Limb (tissue), 2 donors: ENCODE measurements at regions not wholly inside any gene's neighbourhood (a gene's known extent, or its start where the extent isn't known, plus 50 kb on each side); places are given as distances from the start of the nearest gene placed in this dataset.

ENCODE experiments used
- DNase-seq, 2 donors: peaks; one replicate each; pipeline ENCODE4 v3.0.0-alpha.2; 2016; ENCODE audit errors: extremely low spot score in 2 of 2

DNA sequence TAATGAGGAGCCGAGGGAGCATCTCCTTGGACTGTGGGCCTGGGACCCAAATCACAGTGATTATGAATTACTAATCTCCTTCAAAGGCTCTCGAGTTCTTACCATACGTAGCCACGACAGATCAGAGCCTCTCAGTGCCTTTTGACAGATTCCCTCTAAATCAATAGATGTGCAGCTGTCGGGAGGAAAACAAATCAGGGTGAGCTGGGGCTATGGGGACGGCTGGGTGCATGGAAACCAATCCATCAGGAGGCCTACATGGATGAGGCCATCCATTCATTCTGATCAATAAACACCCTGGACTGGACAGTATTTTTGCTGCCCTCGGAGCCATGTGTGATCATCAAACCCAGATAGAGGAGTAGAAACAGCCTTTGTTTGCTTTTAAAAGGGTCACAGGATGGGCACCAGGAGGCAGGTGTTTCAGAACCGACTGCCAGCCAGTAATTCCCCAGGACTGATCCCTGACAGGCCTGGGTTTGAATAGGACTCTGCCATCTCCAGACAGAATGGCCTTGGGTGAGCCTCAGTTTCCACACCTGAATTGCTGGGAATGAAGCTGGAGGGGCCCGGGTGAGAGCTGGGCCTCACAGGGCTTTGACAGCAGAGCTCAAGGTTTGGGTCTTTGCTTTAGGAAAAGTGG lies 532.8 kb downstream of the MATN1 start:
- no peak for DNase-seq

DNA sequence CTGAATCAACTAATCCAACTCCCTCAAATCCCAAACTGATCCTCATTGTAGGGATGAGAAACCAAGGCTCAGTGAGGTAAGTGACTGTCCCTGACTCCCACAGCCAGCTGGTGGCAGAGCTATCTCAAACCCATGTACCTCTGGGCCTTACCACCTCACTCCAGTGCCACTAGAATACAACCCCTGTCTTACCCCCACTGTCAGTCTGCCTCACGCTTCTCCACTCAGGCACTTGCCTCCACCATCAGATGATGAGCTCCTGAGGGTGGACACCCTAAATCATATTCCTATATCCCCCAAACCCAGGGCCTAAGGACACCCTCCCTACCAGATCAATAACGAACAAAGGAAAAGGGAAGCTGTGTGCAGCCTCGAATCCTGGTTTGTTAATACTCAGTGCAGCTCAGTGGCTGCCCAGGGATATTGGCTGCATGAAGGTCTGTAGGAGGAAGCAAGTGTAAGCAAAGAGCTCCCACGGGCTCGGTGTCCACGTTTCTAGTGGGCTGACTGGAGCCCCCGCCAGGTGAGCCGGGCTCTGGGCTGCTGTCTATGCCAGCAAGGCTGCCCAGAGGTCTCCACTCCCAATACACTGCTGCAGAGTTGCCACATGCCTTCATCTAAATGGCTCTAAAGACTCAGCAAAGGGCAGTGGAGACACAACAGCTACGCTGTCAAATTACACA lies 533.4 kb downstream of the MATN1 start:
- DNase-seq = no peak

DNA sequence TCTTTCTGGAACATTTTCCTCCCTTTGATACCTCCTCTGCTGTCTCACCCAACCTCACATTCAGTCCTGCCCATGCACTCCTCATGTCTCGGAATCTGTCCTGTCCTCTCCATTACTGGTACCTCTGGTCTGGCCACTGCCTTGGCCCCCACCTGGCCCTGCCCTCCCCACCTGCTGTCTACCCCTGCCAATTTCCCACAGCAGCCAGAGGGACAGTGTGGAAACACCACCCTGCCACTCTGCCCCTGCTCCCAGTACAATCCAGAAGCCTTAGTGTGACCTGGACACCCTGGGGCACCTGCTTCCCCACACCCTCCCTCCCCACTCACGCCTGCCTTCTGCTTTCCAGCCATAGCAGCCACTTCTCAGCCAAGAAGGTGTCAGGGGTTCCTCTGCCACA lies 534.4 kb downstream of the MATN1 start:
- no peak for DNase-seq

DNA sequence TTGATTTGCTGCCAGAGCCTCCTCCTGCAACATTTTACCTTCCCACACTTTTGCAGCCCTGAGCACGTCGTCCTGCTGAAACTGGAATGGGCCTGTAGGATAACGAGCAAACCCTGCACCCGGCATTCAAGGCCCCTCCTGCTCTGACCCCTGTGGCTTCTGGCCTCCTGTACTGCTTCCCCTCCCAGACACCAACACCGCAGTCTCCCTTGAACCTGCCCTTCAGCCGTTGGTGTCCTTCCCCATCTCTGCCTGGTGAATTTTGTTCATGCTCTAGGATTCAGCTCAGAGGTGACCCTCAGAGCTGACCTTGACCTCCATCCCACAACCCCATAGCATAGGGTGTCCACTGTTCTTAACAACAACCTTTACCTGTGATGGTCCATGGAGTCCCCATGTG lies 535.1 kb downstream of the MATN1 start:
- no peak for DNase-seq

DNA sequence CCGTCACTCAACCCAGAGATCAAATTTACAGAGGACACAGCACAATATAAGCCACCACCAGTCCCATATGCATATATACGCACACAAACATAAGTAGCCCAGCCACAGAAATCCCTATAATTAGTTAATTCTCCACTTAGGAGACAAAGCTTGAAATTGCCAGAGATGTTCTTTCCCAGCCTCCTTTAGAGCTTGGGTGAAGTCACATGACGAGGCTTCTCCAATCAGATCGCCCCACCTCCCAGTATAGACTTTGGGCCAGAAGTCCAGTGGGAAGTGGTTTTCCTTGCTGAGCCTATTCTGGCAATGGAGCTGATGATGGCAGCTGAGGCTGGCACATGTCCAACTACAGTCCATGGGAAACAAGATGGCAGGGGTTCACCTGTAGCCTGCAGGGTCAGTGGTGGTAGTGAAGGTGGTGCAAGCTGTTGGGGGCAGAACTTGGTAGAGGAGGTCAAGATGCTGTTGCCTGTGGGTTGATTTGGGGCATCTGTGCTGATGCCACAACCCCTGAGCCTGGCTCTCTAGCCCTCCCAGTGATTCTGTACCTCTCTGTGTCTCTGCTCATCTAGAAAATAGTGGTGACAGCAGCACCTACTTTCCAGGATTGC lies 535.9 kb downstream of the MATN1 start:
- DNase-seq = no peak

DNA sequence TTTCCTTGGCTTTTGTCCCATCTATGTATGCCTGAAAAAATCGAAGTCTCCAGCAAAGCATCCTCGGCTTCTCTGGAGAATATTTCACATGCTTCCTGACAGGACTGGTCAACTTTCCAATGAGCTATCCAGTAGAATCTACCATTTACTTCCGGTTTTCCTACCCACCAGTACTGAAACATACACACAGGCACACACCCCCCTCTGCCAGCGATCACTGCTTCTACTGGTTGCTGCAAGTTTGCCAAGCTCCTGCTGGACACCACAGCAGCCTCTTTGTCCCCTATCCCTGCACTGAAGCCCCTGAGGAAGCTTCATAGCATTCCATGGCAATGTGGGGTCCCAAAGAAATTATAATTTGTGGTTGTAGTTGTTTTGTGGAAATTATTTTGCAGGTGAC lies 536.8 kb downstream of the MATN1 start:
- no peak for DNase-seq

DNA sequence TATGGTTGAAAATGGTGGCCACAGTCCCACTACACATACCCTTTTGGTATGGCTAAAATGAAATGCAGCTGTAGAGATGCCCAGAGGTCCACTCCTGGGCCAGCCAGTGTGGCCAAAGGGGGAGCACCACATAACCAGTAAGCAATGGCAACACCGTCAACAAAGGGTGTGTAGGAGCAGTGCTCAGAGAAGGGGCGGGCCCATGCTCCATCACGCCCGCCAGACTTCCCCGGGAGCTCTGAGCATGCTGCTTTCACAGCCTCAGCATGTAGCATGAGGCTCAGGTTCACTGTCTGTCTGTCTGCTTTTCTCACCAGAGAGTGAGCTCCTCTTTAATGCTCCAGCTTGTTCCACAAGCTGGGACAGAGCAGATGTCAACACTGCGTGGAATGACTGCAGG lies 537.6 kb downstream of the MATN1 start:
- no peak for DNase-seq

DNA sequence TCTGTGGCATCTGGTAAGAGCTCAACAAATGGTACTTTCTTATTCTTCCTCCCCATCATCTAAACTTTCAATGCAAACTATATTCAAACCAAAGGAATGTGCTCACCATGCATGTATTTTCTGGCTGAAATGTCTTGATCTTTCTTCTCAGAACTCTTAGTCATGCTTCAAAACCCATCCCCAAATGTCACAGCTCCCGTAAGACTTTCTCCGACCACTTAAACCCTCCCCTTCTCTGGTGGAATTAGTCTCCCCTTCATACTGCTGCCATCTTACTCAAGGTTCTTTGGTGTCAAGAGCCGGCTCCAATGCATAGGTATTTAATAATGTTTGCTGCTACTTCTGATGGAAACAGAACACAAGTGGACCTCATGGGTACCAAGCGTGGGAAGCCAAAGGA lies 538.1 kb downstream of the MATN1 start:
- no peak for DNase-seq

DNA sequence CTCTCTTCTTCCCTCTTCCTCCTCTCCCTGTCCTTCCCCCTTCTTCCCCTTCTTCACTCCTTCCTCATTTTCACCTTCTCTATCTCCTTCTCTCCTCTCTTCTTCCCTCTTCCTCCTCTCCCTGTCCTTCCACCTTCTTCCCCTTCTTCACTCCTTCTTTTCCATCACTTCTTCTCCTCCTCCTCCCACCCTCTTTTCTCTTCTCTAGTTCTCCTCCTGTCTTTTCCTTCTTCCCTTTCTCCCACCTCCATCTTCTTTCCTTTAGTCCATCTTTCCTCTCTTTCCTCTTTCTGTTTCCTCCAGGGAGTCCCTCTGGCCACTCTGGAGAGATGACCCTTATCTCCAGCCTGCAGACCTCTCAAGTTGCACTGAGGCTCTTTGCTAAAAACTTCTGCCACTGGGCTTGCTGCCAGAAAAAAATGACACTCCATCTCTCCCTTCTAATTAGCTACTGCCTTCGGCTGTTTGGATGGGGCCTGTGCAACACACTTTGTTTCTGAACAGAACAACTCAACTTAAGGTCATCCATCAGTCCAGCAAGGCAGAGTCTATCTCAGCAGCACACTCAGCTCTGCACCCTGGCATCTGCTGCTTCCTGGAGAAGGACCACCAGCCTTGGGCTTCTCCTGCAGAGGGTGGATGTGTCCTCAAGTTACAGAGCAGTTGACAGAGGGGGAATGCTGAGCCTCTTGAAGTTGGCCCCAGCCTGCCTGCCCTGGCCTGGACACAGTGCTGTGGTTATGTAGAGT lies 538.8 kb downstream of the MATN1 start:
- no peak for DNase-seq

DNA sequence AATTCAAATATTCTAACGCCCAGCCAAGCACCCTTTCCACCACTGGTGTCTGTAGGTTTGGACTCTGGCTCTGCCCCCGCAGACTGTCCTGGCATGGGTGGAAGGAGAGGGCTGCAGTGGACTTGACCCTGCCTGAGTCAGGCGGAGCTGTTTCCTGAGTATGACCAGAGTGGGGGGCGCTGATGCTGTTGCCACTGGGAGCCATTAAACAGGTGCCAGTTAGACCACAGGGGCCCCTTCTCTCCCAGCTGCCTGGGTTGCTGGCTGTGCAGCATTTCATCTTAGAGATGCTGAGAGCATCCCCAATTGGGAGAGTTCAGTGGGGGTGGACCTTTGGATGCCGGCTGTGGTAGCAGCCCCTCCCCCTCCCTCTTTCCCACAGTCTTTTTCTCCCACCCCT lies 539.5 kb downstream of the MATN1 start:
- no peak for DNase-seq

DNA sequence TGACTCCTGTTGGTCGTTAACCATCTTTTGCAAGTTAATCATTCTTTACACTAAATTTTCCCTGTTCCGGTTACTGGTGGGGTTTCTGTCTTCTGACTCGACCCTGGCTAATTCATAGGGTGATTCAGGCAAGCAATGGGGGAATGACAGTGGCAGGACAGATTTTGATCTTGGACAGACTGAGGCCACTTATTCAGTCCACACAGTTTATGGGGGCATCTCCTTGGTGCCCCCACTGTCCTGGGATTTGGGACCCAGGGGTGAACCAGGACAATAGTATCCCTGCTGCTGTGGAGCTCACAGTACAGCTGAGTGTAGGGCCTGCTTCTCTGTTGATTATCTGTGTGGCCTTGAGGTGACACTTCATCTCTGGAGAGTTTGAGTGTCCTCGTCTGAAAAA lies 540.4 kb downstream of the MATN1 start:
- DNase-seq = no peak

DNA sequence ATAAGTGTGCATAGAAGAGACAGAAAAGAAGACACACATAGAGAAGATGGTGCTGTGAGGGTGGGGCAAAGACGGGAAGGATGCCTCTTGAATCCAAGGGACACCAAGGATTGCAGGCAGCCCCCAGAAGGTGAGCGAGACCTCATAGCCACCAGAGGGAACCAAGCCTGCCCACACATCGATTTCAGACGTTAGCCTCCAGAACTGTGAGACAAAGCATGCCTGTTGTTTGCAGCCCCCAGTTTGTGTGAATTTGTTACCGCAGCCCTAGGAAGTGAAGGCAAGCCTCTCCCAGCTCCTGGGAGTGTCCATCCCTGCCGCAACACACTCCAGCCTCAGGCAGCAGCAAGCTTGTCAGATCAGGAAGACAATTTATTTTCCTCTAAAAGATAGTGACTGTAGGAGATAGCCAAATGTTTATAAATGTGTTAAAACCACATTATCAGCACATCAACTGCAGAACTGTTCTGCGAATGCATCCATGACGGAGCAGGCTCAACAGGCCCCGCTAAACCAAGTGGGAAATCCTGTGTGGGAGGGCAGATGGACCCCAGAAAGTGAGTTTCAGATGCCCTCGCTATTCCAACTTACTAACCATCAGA lies 543.3 kb downstream of the MATN1 start:
- DNase-seq = no peak

DNA sequence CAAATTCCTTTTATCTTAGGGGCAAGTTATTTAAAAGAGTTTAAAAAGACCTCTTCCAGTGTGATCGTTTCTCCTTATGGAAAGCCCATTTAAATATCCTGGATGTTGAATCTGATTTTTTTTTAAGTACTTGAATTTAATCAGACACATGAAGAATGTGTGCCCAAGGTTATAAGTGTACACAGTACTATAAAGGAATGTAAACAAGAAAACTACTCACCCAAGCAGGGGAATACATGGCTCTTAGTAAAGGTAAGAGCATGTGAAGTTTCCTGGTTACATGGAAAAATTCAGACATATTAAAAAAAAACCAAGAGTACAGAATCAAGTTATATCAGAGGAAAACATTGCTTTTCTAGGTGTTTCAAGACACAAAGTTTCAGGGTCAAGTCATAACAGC lies 546.9 kb downstream of the MATN1 start:
- no peak for DNase-seq

DNA sequence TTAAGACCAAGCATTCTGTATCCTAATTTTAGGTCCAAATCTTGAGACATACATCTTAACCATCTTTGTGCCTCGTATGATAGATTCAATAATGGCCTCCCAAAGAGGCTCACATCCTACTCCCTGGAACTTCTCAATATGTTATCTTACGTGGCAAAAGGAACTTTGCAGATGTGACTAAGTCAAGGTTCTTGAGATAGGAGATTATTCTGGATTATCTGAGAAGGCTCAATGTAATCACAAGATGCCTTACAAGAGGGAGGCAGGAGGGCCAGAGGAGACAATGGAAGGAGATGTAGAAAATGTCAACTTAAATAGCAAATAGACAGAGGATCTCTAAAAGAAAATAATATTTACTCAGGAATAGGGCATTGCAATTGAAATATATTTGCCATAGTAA lies 548.9 kb downstream of the MATN1 start:
- DNase-seq = no peak

DNA sequence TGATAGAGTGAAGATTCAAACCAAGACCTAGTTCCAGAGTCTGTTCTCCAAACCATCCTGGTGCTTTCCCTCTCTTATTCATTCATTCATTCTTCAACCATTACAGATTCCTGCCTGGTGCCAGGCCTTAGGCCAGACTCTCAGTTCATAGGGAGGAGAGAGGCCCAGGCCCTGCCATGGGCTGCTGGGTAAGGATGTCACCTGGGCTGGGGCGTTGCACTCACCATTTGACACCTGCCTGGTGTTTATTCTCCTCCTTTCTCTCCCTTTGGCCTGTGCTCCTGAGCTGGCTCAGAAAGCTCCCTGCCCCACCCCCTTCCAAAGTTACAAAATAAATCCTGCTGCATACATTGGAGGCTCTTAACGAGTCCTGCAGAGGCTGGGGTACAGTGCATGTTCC lies 549.8 kb downstream of the MATN1 start:
- no peak for DNase-seq

DNA sequence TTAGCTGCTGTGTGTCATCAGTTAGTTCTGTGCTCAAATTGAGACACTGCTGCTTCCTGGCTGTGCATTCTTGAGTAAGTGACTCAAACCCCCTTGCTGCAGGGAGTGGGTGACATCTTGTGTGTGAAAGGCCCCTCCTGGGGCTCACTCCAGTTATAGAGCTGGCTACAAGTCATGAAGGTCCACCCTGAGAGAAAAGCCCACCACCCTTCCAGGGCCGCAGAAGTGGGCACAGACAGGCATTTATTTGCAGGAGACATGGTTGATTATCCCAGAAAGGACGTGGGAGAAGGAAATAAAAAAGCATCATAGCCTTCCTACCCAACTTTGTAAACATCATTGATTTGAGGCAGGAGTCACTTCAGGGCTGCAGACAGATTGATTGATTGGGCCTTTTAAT lies 550.6 kb downstream of the MATN1 start:
- DNase-seq = no peak

DNA sequence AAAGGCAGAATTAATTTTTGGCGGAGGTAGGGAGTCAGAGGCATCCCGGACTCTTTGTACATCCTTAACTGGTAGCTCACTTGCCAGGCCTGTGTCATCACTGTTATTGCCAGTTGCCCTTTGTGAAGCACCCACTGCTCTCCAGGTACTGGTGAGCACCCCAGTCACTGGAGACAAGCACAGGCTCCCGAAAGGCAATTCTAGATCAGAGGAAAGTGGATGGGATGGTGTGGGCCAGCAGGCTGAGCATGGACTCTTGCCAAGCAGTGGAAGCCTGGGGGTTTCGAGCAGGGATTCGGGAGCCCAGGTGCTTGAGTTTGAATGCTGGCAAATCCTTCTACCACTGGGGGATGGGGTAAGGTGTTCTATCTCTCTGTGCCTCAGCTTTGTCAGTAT lies 551.1 kb downstream of the MATN1 start:
- DNase-seq = no peak

DNA sequence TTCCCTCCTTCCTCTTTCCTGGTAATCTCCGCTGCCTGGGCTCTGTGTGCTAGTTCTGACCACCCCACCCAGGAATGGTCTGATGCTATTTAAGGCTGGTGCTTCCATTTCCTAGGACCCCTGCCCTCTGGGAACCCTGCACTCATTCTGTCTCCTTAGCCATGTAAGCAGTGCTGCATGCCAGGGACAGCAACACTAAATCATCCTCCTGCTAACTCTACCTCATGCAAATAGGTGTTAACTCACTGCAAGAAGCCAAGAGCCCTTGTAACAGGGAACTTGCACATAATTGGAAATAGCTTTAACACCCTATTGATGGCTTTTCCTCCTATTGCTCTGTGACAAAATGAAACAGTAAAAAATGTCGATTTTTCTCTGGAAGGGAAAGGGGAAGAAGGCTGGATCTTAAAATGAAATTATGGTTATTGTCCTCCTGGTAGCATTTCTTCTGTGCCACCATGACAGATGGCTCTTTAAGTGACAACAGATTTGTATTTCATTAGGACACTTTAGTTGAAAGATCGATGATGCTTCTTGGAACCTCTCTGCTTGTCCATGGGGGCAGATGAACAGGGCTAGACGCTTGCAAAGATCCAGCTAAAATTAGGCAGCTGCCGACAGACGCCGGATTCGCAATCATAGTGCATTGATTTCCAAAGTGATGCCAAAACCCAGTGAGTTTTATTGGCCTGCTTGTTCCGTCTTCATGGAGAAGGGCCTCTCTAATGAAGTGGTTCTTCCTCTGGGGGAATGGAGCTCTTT lies 551.7 kb downstream of the MATN1 start:
- no peak for DNase-seq

DNA sequence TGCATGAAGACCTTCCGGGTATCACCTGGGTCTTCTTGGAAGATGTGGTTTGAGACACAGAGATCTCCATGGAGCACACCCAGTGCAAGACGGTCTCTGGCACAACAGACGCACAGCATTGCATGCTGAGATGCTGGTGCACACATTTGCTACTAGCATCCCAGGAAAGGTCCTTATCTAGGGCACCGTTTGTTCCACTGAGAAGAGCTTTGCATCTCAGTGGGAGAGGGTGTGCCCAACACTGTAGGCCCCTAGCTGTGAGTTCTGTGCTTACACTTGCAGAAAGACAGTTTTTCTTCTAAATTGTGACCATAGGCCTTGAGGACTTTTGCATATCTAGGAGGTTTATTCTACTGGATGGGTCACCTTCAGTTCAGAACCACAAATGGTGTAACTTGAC lies 554.1 kb downstream of the MATN1 start:
- DNase-seq = no peak

DNA sequence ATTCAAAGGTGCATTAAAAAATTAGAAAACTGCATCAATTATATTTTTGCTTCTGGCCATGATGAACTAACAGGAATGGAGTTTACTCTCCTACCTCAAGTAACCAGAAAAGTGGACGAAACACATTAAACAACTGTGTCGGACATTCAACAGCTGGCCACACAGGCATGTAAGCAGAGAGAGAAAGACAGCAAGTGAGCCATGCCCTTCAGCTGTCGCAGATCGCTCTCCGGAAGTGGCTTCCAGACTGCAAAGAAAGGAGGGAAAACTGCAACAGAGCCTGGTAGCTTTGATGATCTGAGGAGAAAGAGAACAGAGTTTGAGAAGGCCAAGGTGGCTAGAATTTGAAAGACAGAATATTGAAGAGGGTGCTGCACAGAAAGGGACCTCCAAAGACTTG lies 557.2 kb downstream of the MATN1 start:
- peak in 1 of 2 donors; percentile 17 for DNase-seq

DNA sequence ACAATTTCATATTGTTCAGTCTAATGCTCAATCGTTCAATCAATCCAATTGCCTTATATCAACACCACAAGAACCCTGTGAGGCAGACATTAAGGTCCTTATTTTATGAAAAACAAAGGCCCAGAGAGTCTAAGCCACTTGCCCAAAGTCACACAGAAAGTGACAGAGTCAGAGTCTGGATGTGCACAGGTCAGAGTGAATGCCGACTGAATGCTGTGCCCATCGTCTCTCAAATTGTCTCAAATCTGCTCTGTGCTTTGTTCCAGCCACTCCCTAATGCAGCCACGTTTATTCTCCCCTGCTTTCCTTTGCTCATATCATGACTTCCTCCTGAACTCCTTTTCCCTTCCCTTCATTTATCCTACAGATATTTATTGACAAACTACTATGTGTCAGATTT lies 558.3 kb downstream of the MATN1 start:
- no peak for DNase-seq
